IMR-90 (cell line): ENCODE measurements at regions not wholly inside any gene's neighbourhood (a gene's known extent, or its start where the extent isn't known, plus 50 kb on each side); places are given as distances from the start of the nearest gene placed in this dataset.

ENCODE experiments used
- CTCF ChIP-seq: conservative IDR thresholded peaks from 2 replicates; pipeline ENCODE4 v1.5.1; 2012; ENCODE audit warnings: mild to moderate bottlenecking, low read depth, low read length, improper control_type of control experiment
- POLR2A ChIP-seq: IDR thresholded peaks from 2 replicates; pipeline ENCODE4 v1.6.1; 2012; ENCODE audit warnings: mild to moderate bottlenecking, low read depth, low read length
- RAD21 ChIP-seq: IDR thresholded peaks from 2 replicates; pipeline ENCODE4 v1.6.1; 2012; ENCODE audit warnings: low read length, improper control_type of control experiment

GRCh38 chr17:22273308-22273707, 581.0 kb downstream of the KCNJ18 start:
- TF ChIP-seq POLR2A = no peak
- TF ChIP-seq CTCF = no peak
- no peak for TF ChIP-seq RAD21
